ENCODE measurements at regions not wholly inside any gene's neighbourhood (a gene's known extent, or its start where the extent isn't known, plus 50 kb on each side); places are given as distances from the start of the nearest gene placed in this dataset.

GRCh38 chr2:65688141-65688886 is 255.9 kb upstream of the SPRED2 start:
- Histone ChIP-seq H2AFZ (ENCODE audit: insufficient read depth, low read depth, low read length, poor library complexity, severe bottlenecking) (no peak overlapping the region), H3K27ac (ENCODE audit: low read depth in 1 of 2, low read length in 2 of 2) (no peak overlapping the region), H3K4me2 (replicated peaks; ENCODE audit: extremely low read depth, low read length, poor library complexity, severe bottlenecking) (no peak overlapping the region), H3K79me2 (ENCODE audit: insufficient read depth, low read length) (no peaks in the 10 kb centered on the region), H3K4me1 (ENCODE audit: control insufficient read depth in 1 of 2, insufficient read depth in 2 of 2, low read length in 2 of 2) (no peaks in the 10 kb centered on the region), H3K9me3 (replicated peaks in 1 of 2; ENCODE audit: control insufficient read depth in 1 of 2, insufficient read depth in 1 of 2, low read length in 2 of 2) (no peaks in the 10 kb centered on the region), H3K36me3 (replicated peaks in 1 of 2; ENCODE audit: control insufficient read depth in 1 of 2, insufficient read depth in 2 of 2, low read length in 2 of 2) (no peaks in the 10 kb centered on the region), H4K20me1 (ENCODE audit: insufficient read depth, low read length) (no peaks in the 10 kb centered on the region), H3K4me3 (replicated peaks in 1 of 3; ENCODE audit: low read depth in 2 of 3, low read length in 3 of 3) (no peak overlapping the region), H3K9ac (ENCODE audit: insufficient read depth, low read length, poor library complexity, severe bottlenecking) (no peak overlapping the region), H3K27me3 (ENCODE audit: control insufficient read depth in 2 of 2, insufficient read depth in 2 of 2, low read length in 2 of 2) (no peaks in the 10 kb centered on the region)
- Mint-ChIP-seq H3K27ac (no peak overlapping the region), H3K36me3 (no peaks in the 10 kb centered on the region), H3K27me3 (ENCODE audit: low read depth in 3 of 3) (peaks cover 0 to 10% (median 0%) of the 10 kb centered on the region in 3 donors), H3K4me3 (no peak overlapping the region), H3K9me3 (peaks cover 0 to 4% (median 0%) of the 10 kb centered on the region in 7 donors), H3K4me1 (no peaks in the 10 kb centered on the region)
- 100% methylated on average over 1 of the region's 4 CpGs for WGBS (ENCODE audit: insufficient coverage)
- intact Hi-C loops (cut with micrococcal nuclease): no loop called here
- no peak for TF ChIP-seq CTCF (IDR thresholded peaks at IDR 0.05)
- DNase-seq: no peak

GRCh38 chr2:65687614-65688013 is 255.2 kb upstream of the SPRED2 start:
- Mint-ChIP-seq H3K36me3 (no peaks in the 10 kb centered on the region), H3K4me3 (no peak overlapping the region), H3K4me1 (no peaks in the 10 kb centered on the region), H3K27me3 (ENCODE audit: low read depth in 3 of 3) (peaks cover 0 to 11% (median 0%) of the 10 kb centered on the region in 3 donors), H3K27ac (no peak overlapping the region), H3K9me3 (peaks cover 0 to 9% (median 0%) of the 10 kb centered on the region in 7 donors)
- Histone ChIP-seq H3K4me1 (ENCODE audit: control insufficient read depth in 1 of 2, insufficient read depth in 2 of 2, low read length in 2 of 2) (no peaks in the 10 kb centered on the region), H3K4me2 (replicated peaks; ENCODE audit: extremely low read depth, low read length, poor library complexity, severe bottlenecking) (no peak overlapping the region), H3K4me3 (replicated peaks in 1 of 3; ENCODE audit: low read depth in 2 of 3, low read length in 3 of 3) (no peak overlapping the region), H3K79me2 (ENCODE audit: insufficient read depth, low read length) (no peaks in the 10 kb centered on the region), H3K36me3 (replicated peaks in 1 of 2; ENCODE audit: control insufficient read depth in 1 of 2, insufficient read depth in 2 of 2, low read length in 2 of 2) (no peaks in the 10 kb centered on the region), H3K9ac (ENCODE audit: insufficient read depth, low read length, poor library complexity, severe bottlenecking) (no peak overlapping the region), H4K20me1 (ENCODE audit: insufficient read depth, low read length) (no peaks in the 10 kb centered on the region), H3K9me3 (replicated peaks in 1 of 2; ENCODE audit: control insufficient read depth in 1 of 2, insufficient read depth in 1 of 2, low read length in 2 of 2) (no peaks in the 10 kb centered on the region), H2AFZ (ENCODE audit: insufficient read depth, low read depth, low read length, poor library complexity, severe bottlenecking) (no peak overlapping the region), H3K27ac (ENCODE audit: low read depth in 1 of 2, low read length in 2 of 2) (no peak overlapping the region), H3K27me3 (ENCODE audit: control insufficient read depth in 2 of 2, insufficient read depth in 2 of 2, low read length in 2 of 2) (no peaks in the 10 kb centered on the region)
- intact Hi-C loops (cut with micrococcal nuclease): no loop called here
- WGBS (ENCODE audit: insufficient coverage): 97% methylated on average over 8 of the region's 9 CpGs
- no peak for TF ChIP-seq CTCF (IDR thresholded peaks at IDR 0.05)
- no peak for DNase-seq

All from CD14-positive monocyte (primary cell).